Heart left ventricle (tissue), 13 donors: ENCODE measurements at regions not wholly inside any gene's neighbourhood (a gene's known extent, or its start where the extent isn't known, plus 50 kb on each side); places are given as distances from the start of the nearest gene placed in this dataset.

Source experiments
- POLR2A ChIP-seq, 2 donors: fragments of 450-650 bp; IDR thresholded peaks; one replicate each; pipeline ENCODE4 v1.6.1; 2017; ENCODE audit warnings: antibody characterized with exemption in 2 of 2, mild to moderate bottlenecking in 2 of 2, moderate library complexity in 2 of 2
- TF ChIP-seq, protein P1 (sequence below), 12 donors: fragments of 200-600 bp; sonication (generic) in 4 of 12; IDR thresholded peaks; one replicate each; pipeline versions ENCODE4 v1.5.0 to v1.8.0; 2018 to 2022; ENCODE audit warnings: antibody characterized with exemption in 12 of 12, mild to moderate bottlenecking in 5 of 12
- donor health status: ischemic (EF 13 %, LVEDD 7.1; RV severe dilation, severe dysfunction).
- donor health status: DM: no; HTN: yes; CAD: no.
- donor health status: DM: no; HTN: no; CAD: no.
- donor health status: ischemic (EF 25% LVEDD 6.9; RV normal size, moderate dysfunction).
- donor health status: ischemic (EF 25% LVEDD 5.7; RV mildly dilated, moderate dysfunction).
- donor health status: ischemic (EF 35%, LVEDD 5.7; RV mildly dilated, moderate dysfunction).
- donor health status: nonischemic (EF 11% LVEDD 7.7; RV severe dilation, severe dysfunction).
- donor health status: DM: yes; HTN: yes; CAD: no.
- donor health status: PGD.
- donor health status: ischemic (EF 29% LVEDD 5.4; RV normal size, mild dysfunction).
- donor health status: nonischemic (EF 23%, LVEDD 6.1; RV moderate dilation, normal function).

DNA sequence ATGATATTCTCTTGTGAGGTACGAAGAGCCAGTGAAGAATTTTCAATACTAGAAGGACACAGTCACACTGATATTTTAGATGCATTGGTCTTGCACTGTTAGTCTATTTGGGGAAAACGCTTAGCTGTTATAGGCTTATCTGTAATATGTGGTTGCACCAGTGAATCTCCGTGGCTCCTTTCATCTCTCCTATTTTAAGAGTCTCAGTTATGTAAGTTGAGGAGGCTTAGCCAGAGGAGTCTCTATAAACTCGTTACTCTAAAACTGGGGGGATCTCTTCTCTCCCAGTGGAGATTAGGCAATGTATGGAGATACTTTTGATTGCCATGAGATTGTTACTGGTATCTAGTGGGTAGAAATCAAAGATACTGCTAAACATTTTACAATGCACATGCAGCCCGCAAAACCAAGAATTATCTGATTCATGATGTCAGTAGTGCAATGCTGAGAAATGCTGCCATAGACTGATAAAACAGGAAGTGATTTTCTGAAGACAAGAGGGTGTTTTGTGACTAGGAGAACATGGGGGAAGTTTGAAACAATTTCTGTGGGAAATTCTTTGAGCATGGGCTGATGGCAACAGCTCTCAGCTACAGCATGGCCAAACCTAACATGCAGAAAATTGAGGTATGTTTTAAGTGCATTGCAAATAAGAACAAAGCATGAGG is 339.1 kb downstream of the SOX11 start:
- TF ChIP-seq, protein P1, sequence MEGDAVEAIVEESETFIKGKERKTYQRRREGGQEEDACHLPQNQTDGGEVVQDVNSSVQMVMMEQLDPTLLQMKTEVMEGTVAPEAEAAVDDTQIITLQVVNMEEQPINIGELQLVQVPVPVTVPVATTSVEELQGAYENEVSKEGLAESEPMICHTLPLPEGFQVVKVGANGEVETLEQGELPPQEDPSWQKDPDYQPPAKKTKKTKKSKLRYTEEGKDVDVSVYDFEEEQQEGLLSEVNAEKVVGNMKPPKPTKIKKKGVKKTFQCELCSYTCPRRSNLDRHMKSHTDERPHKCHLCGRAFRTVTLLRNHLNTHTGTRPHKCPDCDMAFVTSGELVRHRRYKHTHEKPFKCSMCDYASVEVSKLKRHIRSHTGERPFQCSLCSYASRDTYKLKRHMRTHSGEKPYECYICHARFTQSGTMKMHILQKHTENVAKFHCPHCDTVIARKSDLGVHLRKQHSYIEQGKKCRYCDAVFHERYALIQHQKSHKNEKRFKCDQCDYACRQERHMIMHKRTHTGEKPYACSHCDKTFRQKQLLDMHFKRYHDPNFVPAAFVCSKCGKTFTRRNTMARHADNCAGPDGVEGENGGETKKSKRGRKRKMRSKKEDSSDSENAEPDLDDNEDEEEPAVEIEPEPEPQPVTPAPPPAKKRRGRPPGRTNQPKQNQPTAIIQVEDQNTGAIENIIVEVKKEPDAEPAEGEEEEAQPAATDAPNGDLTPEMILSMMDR (IDR thresholded peaks at IDR 0.05) = no peak
- no peak for TF ChIP-seq POLR2A (IDR thresholded peaks at IDR 0.05)
